ENCODE measurements at regions not wholly inside any gene's neighbourhood (a gene's known extent, or its start where the extent isn't known, plus 50 kb on each side); places are given as distances from the start of the nearest gene placed in this dataset.

- DNase-seq (ENCODE audit: low spot score) = no peak
Measured at GRCh38 chr12:125678589-125678993, 613.4 kb downstream of the AACS start.

- no peak for DNase-seq (ENCODE audit: low spot score)
Measured at GRCh38 chr12:125683748-125684381, 618.6 kb downstream of the AACS start.

- no peak for DNase-seq (ENCODE audit: low spot score)
Measured at GRCh38 chr12:125684968-125685790, 619.9 kb downstream of the AACS start.

- no peak for DNase-seq (ENCODE audit: low spot score)
Measured at GRCh38 chr12:125685915-125686314, 620.7 kb downstream of the AACS start.

- no peak for DNase-seq (ENCODE audit: low spot score)
Measured at GRCh38 chr12:125687403-125687802, 622.2 kb downstream of the AACS start.

- DNase-seq (ENCODE audit: low spot score) = no peak
Measured at GRCh38 chr12:125687820-125688219, 622.6 kb downstream of the AACS start.

GRCh38 chr12:125688223-125688622, 623.0 kb downstream of the AACS start:
- DNase-seq (ENCODE audit: low spot score) = no peak

GRCh38 chr12:125688881-125689280, 623.6 kb downstream of the AACS start:
- DNase-seq (ENCODE audit: low spot score) = no peak

- no peak for DNase-seq (ENCODE audit: low spot score)
Measured at GRCh38 chr12:125689576-125690410, 624.6 kb downstream of the AACS start.

GRCh38 chr12:125690841-125691240, 625.6 kb downstream of the AACS start:
- DNase-seq (ENCODE audit: low spot score) = no peak

DNA sequence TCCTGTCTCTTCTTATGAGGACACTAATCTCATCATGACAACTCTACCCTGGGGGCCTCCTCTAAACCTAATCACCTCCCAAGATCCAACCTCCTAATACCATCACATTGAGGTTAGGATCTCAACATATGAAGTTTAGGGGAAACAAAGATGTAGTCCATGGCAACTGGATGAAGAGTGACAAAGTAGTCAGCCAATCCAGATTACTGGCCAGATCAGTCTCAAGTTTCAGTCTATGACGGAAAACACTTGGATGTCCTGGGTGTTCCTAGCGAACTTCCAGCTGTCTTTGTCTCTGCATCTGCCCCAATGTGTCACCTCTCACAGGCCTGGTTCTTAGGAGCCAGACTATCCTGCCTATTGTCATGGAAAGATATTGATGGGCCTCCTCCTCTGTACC, 630.8 kb downstream of the AACS start:
- DNase-seq (ENCODE audit: low spot score) = no peak

GRCh38 chr12:125704803-125705202, 639.6 kb downstream of the AACS start:
- DNase-seq (ENCODE audit: low spot score) = no peak

GRCh38 chr12:125720961-125721360, 655.7 kb downstream of the AACS start:
- no peak for DNase-seq (ENCODE audit: low spot score)

GRCh38 chr12:125734137-125734536, 668.9 kb downstream of the AACS start:
- peak; percentile 16 for DNase-seq (ENCODE audit: low spot score)

DNA sequence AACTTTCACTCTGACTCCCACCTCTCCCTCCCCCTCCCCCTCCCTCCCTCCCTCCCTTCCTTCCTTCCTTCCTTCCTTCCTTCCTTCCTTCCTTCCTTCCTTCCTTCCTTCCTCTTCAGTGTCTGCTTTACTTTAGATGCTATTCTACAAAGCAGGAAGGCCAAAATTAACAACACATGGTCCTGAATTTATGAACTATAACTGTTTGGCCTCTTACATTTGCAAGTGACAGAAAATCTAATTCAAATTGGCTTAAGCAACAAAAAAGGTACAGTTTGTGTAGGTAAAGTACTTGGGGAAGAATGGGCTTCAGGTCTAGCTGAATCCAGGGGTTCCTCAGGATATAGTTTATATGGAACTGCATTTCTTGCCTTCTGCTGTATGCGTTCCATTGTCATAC, 673.0 kb downstream of the AACS start:
- no peak for DNase-seq (ENCODE audit: low spot score)

DNA sequence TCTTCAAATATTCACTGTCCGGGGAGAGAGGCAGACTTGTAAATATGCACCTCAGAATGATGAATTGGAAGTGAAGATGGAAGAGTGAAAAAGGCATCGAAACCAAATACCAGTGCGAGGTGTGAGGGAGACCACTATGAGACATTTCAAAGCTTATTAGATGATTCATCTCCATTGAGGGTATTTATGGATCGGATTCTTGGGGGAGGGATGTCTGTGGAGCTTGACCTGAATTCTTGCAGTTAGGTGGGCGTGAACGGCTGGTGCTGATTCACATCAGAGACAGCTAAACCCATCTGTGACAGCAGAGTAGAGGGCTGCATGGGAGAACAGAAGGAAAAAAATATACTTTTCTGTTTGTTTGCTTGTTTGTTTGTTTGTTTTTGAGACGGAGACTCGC, 677.2 kb downstream of the AACS start:
- no peak for DNase-seq (ENCODE audit: low spot score)

GRCh38 chr12:125744201-125744600, 679.0 kb downstream of the AACS start:
- no peak for DNase-seq (ENCODE audit: low spot score)

DNA sequence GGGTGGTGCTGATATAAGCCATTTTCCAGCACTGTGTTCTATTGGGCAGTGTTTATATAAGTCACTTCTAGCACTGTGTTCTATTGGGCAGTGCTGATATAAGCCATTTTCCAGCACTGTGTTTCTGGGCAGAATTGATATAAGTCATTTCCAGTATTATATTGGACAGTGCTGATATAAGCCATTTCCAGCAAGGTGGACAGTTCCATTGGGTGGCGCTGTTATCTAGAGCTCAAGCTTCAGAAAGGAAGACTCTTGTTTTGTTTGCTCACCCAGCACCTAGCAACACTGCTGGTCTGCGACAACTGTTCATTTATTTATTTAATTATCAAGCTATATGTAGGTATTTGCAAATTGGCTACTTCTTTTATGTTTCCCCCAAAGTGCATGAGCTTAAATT, 690.3 kb downstream of the AACS start:
- no peak for DNase-seq (ENCODE audit: low spot score)

- no peak for DNase-seq (ENCODE audit: low spot score)
Measured at GRCh38 chr12:125766091-125766490, 700.9 kb downstream of the AACS start.

DNA sequence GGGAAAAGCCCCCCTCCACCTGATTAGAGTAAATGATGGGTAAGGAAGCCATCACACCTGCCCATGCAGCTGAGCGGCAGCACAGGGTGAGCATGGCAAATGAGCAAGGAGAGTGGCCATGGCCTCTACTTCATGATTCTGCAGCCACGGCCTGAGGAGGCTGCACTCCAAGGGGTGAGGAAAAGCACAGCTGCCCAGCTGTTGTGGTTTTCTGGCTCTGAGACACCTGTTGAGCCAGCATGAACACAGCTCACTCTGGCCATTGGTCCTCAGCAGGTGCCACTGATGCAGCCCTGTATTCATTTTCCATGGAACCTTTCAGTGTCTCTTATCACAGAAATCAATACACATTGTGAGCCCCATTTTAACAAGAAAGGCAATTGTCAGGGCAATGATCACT, 707.2 kb downstream of the AACS start:
- no peak for DNase-seq (ENCODE audit: low spot score)

- peak; percentile 68 for DNase-seq (ENCODE audit: low spot score)
Measured at GRCh38 chr12:125773033-125773640, 707.9 kb downstream of the AACS start.

DNA sequence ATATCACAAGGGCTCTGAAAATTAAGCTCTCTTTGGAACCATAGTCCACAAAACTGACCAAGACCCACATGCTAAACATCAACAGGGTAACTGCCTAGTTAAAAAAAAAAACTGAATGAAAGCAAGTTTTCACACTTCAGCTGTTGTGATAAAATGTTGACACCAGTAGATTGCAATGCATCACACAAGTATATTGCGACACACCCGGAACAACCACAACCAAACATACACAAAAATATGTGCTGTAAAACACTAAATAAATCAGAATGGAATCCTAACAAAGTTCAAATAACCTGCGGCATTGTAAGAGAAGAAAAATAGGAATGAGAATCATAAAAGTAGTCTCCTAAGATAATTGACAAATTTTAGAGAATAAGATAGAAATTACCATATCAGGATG, 710.3 kb downstream of the AACS start:
- no peak for DNase-seq (ENCODE audit: low spot score)
